PFSK-1 (cell line): ENCODE measurements at regions not wholly inside any gene's neighbourhood (a gene's known extent, or its start where the extent isn't known, plus 50 kb on each side); places are given as distances from the start of the nearest gene placed in this dataset.

Experiments
- FOXP2 ChIP-seq: optimal IDR thresholded peaks from 2 replicates; pipeline ENCODE3; 2011; ENCODE audit warnings: borderline replicate concordance, control low read depth, inconsistent platforms; ENCODE audit not compliant: insufficient read depth; ENCODE audit errors: extremely low read length, extremely low read depth
- POLR2AphosphoS5 ChIP-seq: IDR thresholded peaks from 2 replicates; pipeline ENCODE4 v1.6.1; 2012; ENCODE audit warnings: low read depth, mild to moderate bottlenecking, control low read depth, low read length, moderate library complexity
- REST ChIP-seq, 2 experiments: IDR thresholded peaks; 2 replicates each; pipeline versions ENCODE4 v1.6.1 to v1.8.0; 2011 to 2012; ENCODE audit warnings: low read depth in 2 of 2, low read length in 2 of 2, control low read depth in 1 of 2, inconsistent platforms in 1 of 2, mild to moderate bottlenecking in 1 of 2, moderate library complexity in 1 of 2; ENCODE audit not compliant: insufficient read depth in 1 of 2
- SIN3A ChIP-seq: IDR thresholded peaks from 2 replicates; pipeline ENCODE4 v1.6.1; 2012; ENCODE audit warnings: mild to moderate bottlenecking, low read length, moderate library complexity, borderline replicate concordance; ENCODE audit not compliant: insufficient read depth
- TAF1 ChIP-seq: IDR thresholded peaks from 2 replicates; pipeline ENCODE4 v1.6.1; 2012; ENCODE audit warnings: low read length, control low read depth, borderline replicate concordance; ENCODE audit not compliant: insufficient read depth

DNA sequence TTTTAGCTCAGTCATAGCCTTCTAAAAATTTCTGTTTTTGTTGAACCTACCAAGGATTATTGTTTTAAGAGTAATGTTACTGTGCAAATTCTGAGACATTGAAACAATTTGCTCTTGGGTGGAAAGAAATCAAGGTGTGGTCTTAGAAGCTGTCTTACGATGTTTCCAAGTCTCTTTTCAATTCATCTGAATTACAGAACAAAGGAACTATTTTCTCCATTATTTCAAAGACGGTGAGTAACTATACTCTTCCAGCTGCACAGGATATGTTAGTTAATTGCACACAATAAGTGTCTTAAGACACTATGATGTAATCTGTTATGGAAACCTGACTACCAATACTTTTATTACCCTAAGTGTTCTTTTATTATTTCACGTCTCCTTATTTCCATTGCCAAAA, 106.8 kb upstream of the POM121L12 start:
- TF ChIP-seq TAF1: no peak
- no peak for TF ChIP-seq FOXP2
- TF ChIP-seq REST (IDR thresholded peaks at IDR 0.05; ENCODE audit: insufficient read depth in 1 of 2, low read depth in 2 of 2, low read length in 2 of 2): no peak
- TF ChIP-seq POLR2AphosphoS5: no peak
- no peak for TF ChIP-seq SIN3A

- TF ChIP-seq FOXP2 (no peak), SIN3A (no peak), REST (IDR thresholded peaks at IDR 0.05; ENCODE audit: insufficient read depth in 1 of 2, low read depth in 2 of 2, low read length in 2 of 2) (no peak), TAF1 (no peak), POLR2AphosphoS5 (no peak)
Observed at GRCh38 chr7:52925332-52925731, 110.1 kb upstream of the POM121L12 start.

- no peak for TF ChIP-seq SIN3A
- no peak for TF ChIP-seq REST (IDR thresholded peaks at IDR 0.05; ENCODE audit: insufficient read depth in 1 of 2, low read depth in 2 of 2, low read length in 2 of 2)
- no peak for TF ChIP-seq TAF1
- TF ChIP-seq FOXP2: no peak
- no peak for TF ChIP-seq POLR2AphosphoS5
Observed at GRCh38 chr7:52920977-52921376, 114.5 kb upstream of the POM121L12 start.

DNA sequence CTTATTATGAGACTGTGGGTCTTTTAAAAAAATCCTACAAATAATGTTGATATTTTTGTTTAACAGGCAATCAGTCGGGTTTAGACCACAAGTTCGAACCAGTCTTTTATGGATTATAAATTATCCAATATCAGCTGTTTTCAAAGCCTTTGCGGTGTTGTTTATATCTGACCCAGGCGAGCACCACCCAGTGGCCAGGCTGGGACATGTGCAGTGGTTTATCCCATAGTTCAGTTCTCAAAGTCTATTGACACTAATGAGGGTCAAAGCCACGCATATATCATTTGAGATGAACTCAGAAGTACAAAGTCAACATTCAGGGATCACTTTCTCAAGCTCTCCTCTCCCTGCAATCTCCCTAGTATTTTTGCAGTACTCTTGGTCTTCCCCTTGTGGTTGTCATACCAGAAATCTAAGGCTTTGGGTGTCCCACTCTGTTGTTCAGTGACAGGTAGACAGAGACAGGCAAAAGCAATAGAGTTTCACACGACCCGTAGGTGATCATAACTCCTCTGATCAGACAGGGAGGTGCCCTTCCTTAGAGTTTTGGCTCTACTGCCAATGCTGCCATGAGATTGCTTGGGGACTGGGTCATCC, 117.4 kb upstream of the POM121L12 start:
- TF ChIP-seq REST (IDR thresholded peaks at IDR 0.05; ENCODE audit: insufficient read depth in 1 of 2, low read depth in 2 of 2, low read length in 2 of 2) (no peak), FOXP2 (no peak), SIN3A (no peak), POLR2AphosphoS5 (no peak)

DNA sequence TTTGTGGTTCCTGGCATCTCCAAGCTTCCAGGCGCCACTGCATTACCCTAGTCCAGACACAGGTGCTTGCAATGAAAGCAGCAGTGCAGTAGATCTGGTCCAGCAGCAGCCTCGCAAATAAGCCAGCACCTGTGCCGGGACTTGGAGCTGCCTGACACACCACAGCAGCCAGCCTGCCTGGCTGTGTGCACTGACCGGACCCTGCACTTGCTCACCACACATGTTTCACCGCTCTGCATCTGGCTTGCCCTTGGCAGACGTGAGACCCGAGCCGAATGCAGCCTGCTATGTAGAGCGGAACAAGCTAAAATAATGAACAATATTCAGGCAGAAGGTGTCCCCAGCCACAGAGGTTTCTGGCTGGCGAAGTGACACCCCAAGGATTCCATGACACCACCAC, 123.6 kb upstream of the POM121L12 start:
- TF ChIP-seq SIN3A: no peak
- TF ChIP-seq TAF1: no peak
- TF ChIP-seq FOXP2: no peak
- TF ChIP-seq REST (IDR thresholded peaks at IDR 0.05; ENCODE audit: insufficient read depth in 1 of 2, low read depth in 2 of 2, low read length in 2 of 2): no peak
- no peak for TF ChIP-seq POLR2AphosphoS5
